B cell (primary cell): ENCODE measurements at regions not wholly inside any gene's neighbourhood (a gene's known extent, or its start where the extent isn't known, plus 50 kb on each side); places are given as distances from the start of the nearest gene placed in this dataset.

Source experiments
- ATAC-seq: fragments of 200-7000 bp; cut with Tn5 transposase; one replicate; pipeline ENCODE4 v1.10.0; 2021; ENCODE audit warnings: low read depth, mild to moderate bottlenecking, moderate number of reproducible peaks, moderate library complexity
- CTCF ChIA-PET: fragments of 350-600 bp; sonication (Branson Sonifier 250); formaldehyde crosslinking; loops from one replicate; lab custom pipeline; 2021; ENCODE audit warnings: antibody characterized with exemption, inconsistent platforms; lab: Charles Lee
- POLR2A ChIA-PET: fragments of 350-600 bp; sonication (Branson Sonifier 250); formaldehyde crosslinking; loops from one replicate; lab custom pipeline; 2021; ENCODE audit warnings: antibody characterized with exemption; lab: Charles Lee
- DNase-seq: peaks from one replicate; pipeline ENCODE4 v3.0.0; 2013
- H2AFZ ChIP-seq: 2 replicates; pipeline ENCODE4 v1.6.1; 2012; ENCODE audit warnings: mild to moderate bottlenecking, low read depth, low read length; ENCODE audit not compliant: insufficient read depth, poor library complexity, severe bottlenecking
- H3K27ac ChIP-seq, 2 donors: 1 replicate in 1 of 2; 2 replicates in 1 of 2; pipeline ENCODE4 v1.5.1; 2012 to 2013; ENCODE audit warnings: low read length in 2 of 2, mild to moderate bottlenecking in 2 of 2, moderate library complexity in 1 of 2
- H3K27me3 ChIP-seq, 4 experiments: fragments of 200-600 bp in 1 of 4; sonication (generic) in 1 of 4; replicated peaks in 1 of 4; 1 replicate in 2 of 4; 2 replicates in 2 of 4; pipeline versions ENCODE4 v1.6.1 to v1.7.0; 2013 to 2016; ENCODE audit warnings: low read length in 3 of 4, mild to moderate bottlenecking in 2 of 4, mixed read lengths in 1 of 4, moderate library complexity in 1 of 4; ENCODE audit not compliant: insufficient read depth in 4 of 4, control insufficient read depth in 3 of 4; ENCODE audit errors: control extremely low read depth in 1 of 4
- H3K36me3 ChIP-seq, 2 experiments: replicated peaks in 1 of 2; 1 replicate in 1 of 2; 2 replicates in 1 of 2; pipeline versions ENCODE4 v1.6.1 to v1.7.1; 2013; ENCODE audit warnings: low read length in 1 of 2; ENCODE audit not compliant: insufficient read depth in 2 of 2, control insufficient read depth in 1 of 2; ENCODE audit errors: control extremely low read depth in 1 of 2, extremely low read depth in 1 of 2
- H3K4me1 ChIP-seq, 2 donors: fragments of 200-600 bp in 1 of 2; sonication (generic) in 1 of 2; 1 replicate in 1 of 2; 2 replicates in 1 of 2; pipeline versions ENCODE4 v1.5.1 to v1.6.1; 2013 to 2017; ENCODE audit warnings: low read length in 2 of 2; ENCODE audit not compliant: control insufficient read depth in 2 of 2, insufficient read depth in 2 of 2
- H3K4me2 ChIP-seq: replicated peaks from 2 replicates; pipeline ENCODE3; 2012; ENCODE audit warnings: mild to moderate bottlenecking, low read depth, low read length; ENCODE audit not compliant: poor library complexity, severe bottlenecking
- H3K4me3 ChIP-seq, 5 experiments: fragments of 200-600 bp in 1 of 5; sonication (generic) in 1 of 5; 1 replicate in 3 of 5; 2 replicates in 2 of 5; pipeline versions ENCODE4 v1.5.1 to v1.7.0; 2011 to 2016; ENCODE audit warnings: low read length in 4 of 5, mild to moderate bottlenecking in 4 of 5, low read depth in 2 of 5, control low read depth in 1 of 5, moderate library complexity in 1 of 5; ENCODE audit not compliant: insufficient read depth in 1 of 5; ENCODE audit errors: control extremely low read depth in 1 of 5, extremely low read depth in 1 of 5
- H3K79me2 ChIP-seq: fragments of 200-600 bp; sonication (generic); one replicate; pipeline ENCODE4 v1.6.0; 2016; ENCODE audit warnings: low read length; ENCODE audit not compliant: control insufficient read depth, insufficient read depth
- H3K9ac ChIP-seq: fragments of 200-600 bp; sonication (generic); 2 replicates; pipeline ENCODE4 v1.6.1; 2017; ENCODE audit warnings: mild to moderate bottlenecking, low read length, moderate library complexity
- H3K9me3 ChIP-seq, 3 donors: one replicate each; pipeline versions ENCODE4 v1.6.1 to v1.7.1; 2013; ENCODE audit warnings: low read length in 2 of 3; ENCODE audit not compliant: control insufficient read depth in 2 of 3, insufficient read depth in 1 of 3; ENCODE audit errors: control extremely low read depth in 1 of 3
- H4K20me1 ChIP-seq: 2 replicates; pipeline ENCODE4 v1.6.0; 2012; ENCODE audit warnings: mild to moderate bottlenecking, low read length; ENCODE audit not compliant: insufficient read depth, control insufficient read depth, poor library complexity, severe bottlenecking
- H3K27ac Mint-ChIP-seq: one replicate; pipeline ENCODE4 v1.8.0; 2021; ENCODE audit warnings: mixed read lengths
- H3K27me3 Mint-ChIP-seq: one replicate; pipeline ENCODE4 v1.8.0; 2021; ENCODE audit warnings: mixed read lengths
- H3K4me1 Mint-ChIP-seq: one replicate; pipeline ENCODE4 v1.8.0; 2021; ENCODE audit warnings: mixed read lengths
- H3K4me3 Mint-ChIP-seq: one replicate; pipeline ENCODE4 v1.8.0; 2021; ENCODE audit warnings: mixed read lengths
- H3K9me3 Mint-ChIP-seq: one replicate; pipeline ENCODE4 v1.8.0; 2022; ENCODE audit warnings: mixed read lengths; ENCODE audit not compliant: insufficient read depth
- CTCF ChIP-seq: fragments of 200-600 bp; IDR thresholded peaks from one replicate; pipeline ENCODE4 v1.8.0; 2022; ENCODE audit warnings: antibody characterized with exemption, mild to moderate bottlenecking
- EZH2 ChIP-seq: IDR thresholded peaks from 2 replicates; pipeline ENCODE4 v1.6.1; 2012; ENCODE audit warnings: borderline replicate concordance, low read depth, mild to moderate bottlenecking, moderate library complexity, low read length; ENCODE audit not compliant: insufficient read depth, poor library complexity, severe bottlenecking
- WGBS: methylation state at CpG from one replicate; pipeline ENCODE4 v1.1.5; 2013; ENCODE audit warnings: missing lambda C conversion rate; ENCODE audit not compliant: insufficient coverage; 5-methylcytosine and 5-hydroxymethylcytosine counted together
- intact Hi-C: fragments of 100-400 bp; cut with micrococcal nuclease; formaldehyde crosslinking; loops from one replicate; pipeline ENCODE4 v1.10.0; 2022

DNA sequence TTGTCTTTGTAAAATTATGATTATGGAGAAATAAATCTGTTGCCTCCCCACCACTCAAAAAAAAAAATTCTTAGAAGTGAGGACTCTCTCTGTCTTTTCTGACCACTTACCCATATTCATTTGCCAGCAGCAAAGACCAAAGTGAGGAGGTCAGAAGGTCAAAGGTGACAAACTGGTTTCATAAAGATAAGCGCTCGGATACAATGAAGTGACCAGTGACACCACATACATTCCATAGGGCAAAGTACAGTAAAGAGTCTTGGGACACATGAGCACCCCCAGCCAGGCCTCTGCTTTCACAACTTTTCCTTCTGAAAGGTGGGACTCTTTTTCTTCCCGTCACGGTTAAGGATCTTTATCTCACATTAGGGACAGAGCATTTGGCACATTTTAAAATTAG is 75.9 kb upstream of the TCF4 start:
- ChIA-PET POLR2A (no interaction called here), CTCF (no interaction called here)
- ATAC-seq (no peak), DNase-seq (no peak)
- Histone ChIP-seq H3K79me2 (no peaks in the 10 kb centered on the region), H4K20me1 (no peaks in the 10 kb centered on the region), H3K9me3 (peaks cover 0 to 3% (median 0%) of the 10 kb centered on the region in 3 donors), H3K9ac (no peak overlapping the region), H3K27ac (no peak overlapping the region), H3K4me1 (no peaks in the 10 kb centered on the region), H3K36me3 (no peaks in the 10 kb centered on the region), H3K4me3 (no peak overlapping the region), H3K4me2 (no peak overlapping the region), H3K27me3 (no peaks in the 10 kb centered on the region), H2AFZ (no peak overlapping the region)
- H3K9me3 Mint-ChIP-seq, result no peaks in the 10 kb centered on the region
- TF ChIP-seq EZH2 (no peak), CTCF (no peak)
- H3K4me1 Mint-ChIP-seq, result no peaks in the 10 kb centered on the region
- intact Hi-C loops, result no loop called here
- H3K4me3 Mint-ChIP-seq, result no peak overlapping the region
- no peak overlapping the region for H3K27ac Mint-ChIP-seq
- WGBS, result 100% methylated on average over 2 of the region's 4 CpGs
- H3K27me3 Mint-ChIP-seq, result no peaks in the 10 kb centered on the region

DNA sequence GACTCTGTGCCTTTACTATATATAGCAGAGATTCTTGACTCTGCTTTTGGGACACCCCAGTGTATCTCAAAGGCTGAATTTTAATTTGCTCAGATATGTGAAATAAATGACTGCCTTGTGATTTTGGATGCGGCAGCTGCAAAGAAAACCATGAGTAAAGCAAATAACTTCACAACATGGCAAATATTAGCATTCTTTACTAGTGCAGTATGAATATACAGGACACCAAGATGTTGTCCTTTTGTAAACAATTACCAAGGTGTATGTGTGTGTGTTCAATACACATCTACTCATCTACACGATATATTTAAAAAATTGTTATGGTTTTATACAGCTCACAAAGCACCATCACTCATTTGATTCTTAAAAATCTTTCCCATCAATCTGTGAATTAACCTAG is 70.6 kb upstream of the TCF4 start:
- Mint-ChIP-seq H3K27ac (no peak overlapping the region), H3K27me3 (no peaks in the 10 kb centered on the region), H3K9me3 (no peaks in the 10 kb centered on the region), H3K4me1 (peaks cover 4% of the 10 kb centered on the region), H3K4me3 (no peak overlapping the region)
- ATAC-seq, result no peak
- ChIA-PET CTCF (no interaction called here), POLR2A (no interaction called here)
- Histone ChIP-seq H3K4me3 (no peak overlapping the region), H2AFZ (no peak overlapping the region), H4K20me1 (no peaks in the 10 kb centered on the region), H3K9me3 (no peaks in the 10 kb centered on the region), H3K36me3 (no peaks in the 10 kb centered on the region), H3K9ac (no peak overlapping the region), H3K27me3 (no peaks in the 10 kb centered on the region), H3K4me2 (no peak overlapping the region), H3K27ac (no peak overlapping the region), H3K4me1 (peaks cover 0 to 5% of the 10 kb centered on the region in 2 donors), H3K79me2 (no peaks in the 10 kb centered on the region)
- no CpG with 5 or more reads among the region's 2 CpGs for WGBS
- intact Hi-C loops, result no loop called here
- no peak for DNase-seq
- TF ChIP-seq EZH2 (no peak), CTCF (no peak)
